ENCODE measurements at regions not wholly inside any gene's neighbourhood (a gene's known extent, or its start where the extent isn't known, plus 50 kb on each side); places are given as distances from the start of the nearest gene placed in this dataset.

- CTCF ChIA-PET = interaction anchor here (0.9 to 5.9 kb wide), 6 partner anchors 13 to 357 kb away, joined by 3 to 35 read pairs (median 4); no protein-coding TSS in a partner anchor
- Mint-ChIP-seq H3K4me1 (ENCODE audit: insufficient read depth, unreplicated experiment) (peaks cover 48% of the 10 kb centered on the region), H3K27ac (ENCODE audit: low read depth, unreplicated experiment) (peak overlapping the region; percentile 66), H3K4me3 (ENCODE audit: unreplicated experiment) (peak overlapping the region; percentile 76), H3K9me3 (ENCODE audit: unreplicated experiment) (no peaks in the 10 kb centered on the region), H3K27me3 (ENCODE audit: insufficient read depth, unreplicated experiment) (no peaks in the 10 kb centered on the region), H3K36me3 (ENCODE audit: insufficient read depth, unreplicated experiment) (peaks cover 18% of the 10 kb centered on the region)
- POLR2A ChIA-PET = interaction anchor here (0.6 to 6.2 kb wide), 30 partner anchors 9 to 1531 kb away, joined by 3 to 155 read pairs (median 5); partner anchors contain the start of genes IER5L and NTMT1
- peak; percentile 91 for DNase-seq (ENCODE audit: unreplicated experiment)
- no TSS peak for BruUV-seq (replicated peaks)
- no peak for TF ChIP-seq CTCF (IDR thresholded peaks at IDR 0.05; ENCODE audit: unreplicated experiment)
- intact Hi-C loops (cut with micrococcal nuclease) = loop anchor here (1.0 to 5.0 kb wide), 3 partner anchors 164 to 357 kb away; no protein-coding TSS in a partner anchor
These were observed 125.1 kb downstream of the C9orf50 start for GRCh38 chr9:129495620-129496472.

GRCh38 chr9:129494113-129494789 is 126.7 kb downstream of the C9orf50 start:
- Mint-ChIP-seq H3K36me3 (ENCODE audit: insufficient read depth, unreplicated experiment) (peaks cover 18% of the 10 kb centered on the region), H3K27me3 (ENCODE audit: insufficient read depth, unreplicated experiment) (no peaks in the 10 kb centered on the region), H3K4me3 (ENCODE audit: unreplicated experiment) (no peak overlapping the region), H3K9me3 (ENCODE audit: unreplicated experiment) (no peaks in the 10 kb centered on the region), H3K4me1 (ENCODE audit: insufficient read depth, unreplicated experiment) (peaks cover 58% of the 10 kb centered on the region), H3K27ac (ENCODE audit: low read depth, unreplicated experiment) (no peak overlapping the region)
- CTCF ChIA-PET = interaction anchor here (0.5 to 5.9 kb wide), 6 partner anchors 9 to 362 kb away, joined by 3 to 35 read pairs (median 4); no protein-coding TSS in a partner anchor
- no TSS peak for BruUV-seq (replicated peaks)
- no peak for TF ChIP-seq CTCF (IDR thresholded peaks at IDR 0.05; ENCODE audit: unreplicated experiment)
- POLR2A ChIA-PET = interaction anchor here (0.6 to 6.2 kb wide), 13 partner anchors 10 to 355 kb away, joined by 3 to 155 read pairs (median 11); partner anchors contain the start of genes IER5L and NTMT1
- intact Hi-C loops (cut with micrococcal nuclease) = no loop called here
- DNase-seq (ENCODE audit: unreplicated experiment) = no peak

GRCh38 chr9:129493706-129494047 is 127.2 kb downstream of the C9orf50 start:
- no peak for TF ChIP-seq CTCF (IDR thresholded peaks at IDR 0.05; ENCODE audit: unreplicated experiment)
- DNase-seq (ENCODE audit: unreplicated experiment) = no peak
- intact Hi-C loops (cut with micrococcal nuclease) = no loop called here
- Mint-ChIP-seq H3K27me3 (ENCODE audit: insufficient read depth, unreplicated experiment) (no peaks in the 10 kb centered on the region), H3K36me3 (ENCODE audit: insufficient read depth, unreplicated experiment) (peaks cover 18% of the 10 kb centered on the region), H3K27ac (ENCODE audit: low read depth, unreplicated experiment) (no peak overlapping the region), H3K9me3 (ENCODE audit: unreplicated experiment) (no peaks in the 10 kb centered on the region), H3K4me3 (ENCODE audit: unreplicated experiment) (peak overlapping the region; percentile 22), H3K4me1 (ENCODE audit: insufficient read depth, unreplicated experiment) (peaks cover 56% of the 10 kb centered on the region)
- no TSS peak for BruUV-seq (replicated peaks)
- ChIA-PET POLR2A (interaction anchor here (0.7 to 6.2 kb wide), 4 partner anchors 10 to 316 kb away, joined by 3 to 155 read pairs (median 22); partner anchors contain the start of gene IER5L), CTCF (interaction anchor here (0.5 to 5.9 kb wide), 4 partner anchors 9 to 362 kb away, joined by 3 to 35 read pairs (median 4); no protein-coding TSS in a partner anchor)

All from MCF 10A (cell line).